ENCODE measurements at regions not wholly inside any gene's neighbourhood (a gene's known extent, or its start where the extent isn't known, plus 50 kb on each side); places are given as distances from the start of the nearest gene placed in this dataset.

GRCh38 chr2:208980321-208980720 is 443.5 kb upstream of the MAP2 start:
- no peak for TF ChIP-seq CTCF (IDR thresholded peaks at IDR 0.05; ENCODE audit: poor library complexity, severe bottlenecking)
- TF ChIP-seq EP300 (conservative IDR thresholded peaks at IDR 0.05; ENCODE audit: poor library complexity, severe bottlenecking) = peak; percentile 92
- TF ChIP-seq RAD21 (conservative IDR thresholded peaks at IDR 0.05) = no peak
- no peak for TF ChIP-seq EZH2 (IDR thresholded peaks at IDR 0.05; ENCODE audit: borderline replicate concordance, insufficient read depth, low read length, poor library complexity, severe bottlenecking)
- no peak for TF ChIP-seq TAF1 (IDR thresholded peaks at IDR 0.05; ENCODE audit: low read depth)
- TF ChIP-seq MXI1 (conservative IDR thresholded peaks at IDR 0.05; ENCODE audit: poor library complexity, severe bottlenecking) = no peak
- TF ChIP-seq POLR2AphosphoS5 (IDR thresholded peaks at IDR 0.05) = peak; percentile 86
- no peak for TF ChIP-seq REST (IDR thresholded peaks at IDR 0.05; ENCODE audit: borderline replicate concordance)
- no peak for TF ChIP-seq SMC3 (conservative IDR thresholded peaks at IDR 0.05; ENCODE audit: poor library complexity)
